ENCODE measurements at regions not wholly inside any gene's neighbourhood (a gene's known extent, or its start where the extent isn't known, plus 50 kb on each side); places are given as distances from the start of the nearest gene placed in this dataset.

DNA sequence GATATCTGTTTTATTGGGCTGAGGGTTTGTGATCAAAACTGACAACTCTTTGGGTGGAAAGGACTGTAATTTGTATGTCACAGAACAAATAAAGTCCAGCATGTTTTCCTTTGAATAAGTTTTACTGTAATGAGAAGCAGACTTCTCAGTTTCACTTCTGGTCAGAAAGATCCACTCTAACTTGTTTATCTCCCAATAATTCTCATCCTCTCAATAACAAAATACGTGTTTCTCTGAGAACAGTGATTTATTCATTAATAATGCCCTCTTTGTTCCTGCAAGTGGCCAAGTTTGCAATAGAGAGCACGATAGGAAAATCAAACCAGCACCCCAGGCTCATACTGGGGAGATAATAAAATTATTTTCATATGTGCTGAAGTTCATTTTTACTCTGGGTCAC lies 190.6 kb downstream of the CNTN3 start:
- Mint-ChIP-seq H3K4me1 (no peaks in the 10 kb centered on the region), H3K27me3 (ENCODE audit: low read depth in 3 of 3) (no peaks in the 10 kb centered on the region), H3K4me3 (no peak overlapping the region), H3K9me3 (peaks cover 0 to 5% (median 2%) of the 10 kb centered on the region in 7 donors), H3K27ac (no peak overlapping the region), H3K36me3 (no peaks in the 10 kb centered on the region)
- Histone ChIP-seq H3K4me1 (ENCODE audit: control insufficient read depth in 1 of 2, insufficient read depth in 2 of 2, low read length in 2 of 2) (no peaks in the 10 kb centered on the region), H2AFZ (ENCODE audit: insufficient read depth, low read depth, low read length, poor library complexity, severe bottlenecking) (no peak overlapping the region), H3K4me3 (replicated peaks in 1 of 3; ENCODE audit: low read depth in 2 of 3, low read length in 3 of 3) (no peak overlapping the region), H3K79me2 (ENCODE audit: insufficient read depth, low read length) (no peaks in the 10 kb centered on the region), H4K20me1 (ENCODE audit: insufficient read depth, low read length) (no peaks in the 10 kb centered on the region), H3K4me2 (replicated peaks; ENCODE audit: extremely low read depth, low read length, poor library complexity, severe bottlenecking) (no peak overlapping the region), H3K9me3 (replicated peaks in 1 of 2; ENCODE audit: control insufficient read depth in 1 of 2, insufficient read depth in 1 of 2, low read length in 2 of 2) (peaks cover 0 to 4% of the 10 kb centered on the region in 2 donors), H3K27ac (ENCODE audit: low read depth in 1 of 2, low read length in 2 of 2) (no peak overlapping the region), H3K27me3 (ENCODE audit: control insufficient read depth in 2 of 2, insufficient read depth in 2 of 2, low read length in 2 of 2) (no peaks in the 10 kb centered on the region), H3K9ac (ENCODE audit: insufficient read depth, low read length, poor library complexity, severe bottlenecking) (no peak overlapping the region), H3K36me3 (replicated peaks in 1 of 2; ENCODE audit: control insufficient read depth in 1 of 2, insufficient read depth in 2 of 2, low read length in 2 of 2) (no peaks in the 10 kb centered on the region)
- no CpG with 5 or more reads among the region's 2 CpGs for WGBS (ENCODE audit: insufficient coverage)
- TF ChIP-seq, protein P1, sequence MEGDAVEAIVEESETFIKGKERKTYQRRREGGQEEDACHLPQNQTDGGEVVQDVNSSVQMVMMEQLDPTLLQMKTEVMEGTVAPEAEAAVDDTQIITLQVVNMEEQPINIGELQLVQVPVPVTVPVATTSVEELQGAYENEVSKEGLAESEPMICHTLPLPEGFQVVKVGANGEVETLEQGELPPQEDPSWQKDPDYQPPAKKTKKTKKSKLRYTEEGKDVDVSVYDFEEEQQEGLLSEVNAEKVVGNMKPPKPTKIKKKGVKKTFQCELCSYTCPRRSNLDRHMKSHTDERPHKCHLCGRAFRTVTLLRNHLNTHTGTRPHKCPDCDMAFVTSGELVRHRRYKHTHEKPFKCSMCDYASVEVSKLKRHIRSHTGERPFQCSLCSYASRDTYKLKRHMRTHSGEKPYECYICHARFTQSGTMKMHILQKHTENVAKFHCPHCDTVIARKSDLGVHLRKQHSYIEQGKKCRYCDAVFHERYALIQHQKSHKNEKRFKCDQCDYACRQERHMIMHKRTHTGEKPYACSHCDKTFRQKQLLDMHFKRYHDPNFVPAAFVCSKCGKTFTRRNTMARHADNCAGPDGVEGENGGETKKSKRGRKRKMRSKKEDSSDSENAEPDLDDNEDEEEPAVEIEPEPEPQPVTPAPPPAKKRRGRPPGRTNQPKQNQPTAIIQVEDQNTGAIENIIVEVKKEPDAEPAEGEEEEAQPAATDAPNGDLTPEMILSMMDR (IDR thresholded peaks at IDR 0.05), result no peak
- DNase-seq, result no peak
- intact Hi-C loops (cut with micrococcal nuclease), result no loop called here

DNA sequence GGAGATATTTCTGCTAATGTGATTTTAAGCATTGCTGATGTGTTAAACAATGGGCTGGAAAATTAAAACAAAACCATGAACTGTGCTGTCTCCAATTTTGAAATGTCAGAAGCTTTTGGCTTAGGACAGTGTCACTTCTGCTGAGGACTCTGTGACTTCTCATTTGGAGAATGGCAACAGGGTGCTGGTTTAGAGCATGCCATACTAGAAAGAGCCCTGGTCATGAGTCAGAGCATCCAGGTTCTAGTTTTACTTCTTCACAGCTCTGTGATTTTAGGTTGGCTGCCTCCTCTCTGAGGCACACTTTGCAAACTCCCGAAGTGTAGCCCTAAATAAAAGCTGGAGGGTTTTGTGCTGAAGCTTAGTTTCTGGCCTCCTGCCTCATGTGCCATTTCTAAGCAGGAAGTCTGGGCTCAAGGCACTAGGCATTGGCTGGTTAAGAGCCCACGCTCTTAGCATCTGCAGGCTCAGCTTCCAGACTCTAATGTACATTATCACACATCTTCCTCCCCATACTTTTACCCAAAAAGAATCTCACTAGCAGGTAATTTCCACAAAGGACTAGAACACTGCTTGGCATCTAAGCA lies 193.8 kb downstream of the CNTN3 start:
- TF ChIP-seq, protein P1 (IDR thresholded peaks at IDR 0.05), result no peak
- H3K27ac Mint-ChIP-seq, result no peak overlapping the region

More for the DNA sequence above, 193.8 kb downstream of the CNTN3 start:
- intact Hi-C loops (cut with micrococcal nuclease), result no loop called here
- Histone ChIP-seq H3K9ac (ENCODE audit: insufficient read depth, low read length, poor library complexity, severe bottlenecking) (no peak overlapping the region), H3K4me2 (replicated peaks; ENCODE audit: extremely low read depth, low read length, poor library complexity, severe bottlenecking) (no peak overlapping the region), H3K9me3 (replicated peaks in 1 of 2; ENCODE audit: control insufficient read depth in 1 of 2, insufficient read depth in 1 of 2, low read length in 2 of 2) (peaks cover 0 to 4% of the 10 kb centered on the region in 2 donors), H3K4me1 (ENCODE audit: control insufficient read depth in 1 of 2, insufficient read depth in 2 of 2, low read length in 2 of 2) (no peaks in the 10 kb centered on the region), H3K27ac (ENCODE audit: low read depth in 1 of 2, low read length in 2 of 2) (no peak overlapping the region), H3K4me3 (replicated peaks in 1 of 3; ENCODE audit: low read depth in 2 of 3, low read length in 3 of 3) (no peak overlapping the region), H3K27me3 (ENCODE audit: control insufficient read depth in 2 of 2, insufficient read depth in 2 of 2, low read length in 2 of 2) (no peaks in the 10 kb centered on the region), H3K79me2 (ENCODE audit: insufficient read depth, low read length) (no peaks in the 10 kb centered on the region), H4K20me1 (ENCODE audit: insufficient read depth, low read length) (no peaks in the 10 kb centered on the region), H3K36me3 (replicated peaks in 1 of 2; ENCODE audit: control insufficient read depth in 1 of 2, insufficient read depth in 2 of 2, low read length in 2 of 2) (no peaks in the 10 kb centered on the region), H2AFZ (ENCODE audit: insufficient read depth, low read depth, low read length, poor library complexity, severe bottlenecking) (no peak overlapping the region)
- H3K9me3 Mint-ChIP-seq, result peaks cover 1 to 8% (median 2%) of the 10 kb centered on the region in 7 donors
- no peak overlapping the region for H3K4me3 Mint-ChIP-seq
- no peaks in the 10 kb centered on the region for H3K4me1 Mint-ChIP-seq
- no peaks in the 10 kb centered on the region for H3K36me3 Mint-ChIP-seq
- no peaks in the 10 kb centered on the region for H3K27me3 Mint-ChIP-seq (ENCODE audit: low read depth in 3 of 3)
- 100% methylated on average over 2 of the region's 2 CpGs for WGBS (ENCODE audit: insufficient coverage)
- DNase-seq, result no peak

Measured in CD14-positive monocyte (primary cell).